IMR-90 (cell line): ENCODE measurements at regions not wholly inside any gene's neighbourhood (a gene's known extent, or its start where the extent isn't known, plus 50 kb on each side); places are given as distances from the start of the nearest gene placed in this dataset.

Experiments used
- ATAC-seq: fragments of 200-7000 bp; cut with Tn5 transposase; 2 replicates; pipeline ENCODE4 v1.9.1; 2020; ENCODE audit warnings: low read depth, mild to moderate bottlenecking, moderate library complexity
- BruUV-seq: library from RNA; stranded (reverse); fragments of 400-500 nt; replicated peaks from 2 replicates; lab custom pipeline; 2021; lab: Mats Ljungman, UMichigan
- CTCF ChIA-PET: fragments of 300-600 bp; formaldehyde crosslinking; extraction: SDS; loops from one replicate; lab custom pipeline; 2021; ENCODE audit warnings: antibody characterized with exemption; lab: Yijun Ruan, JAX
- POLR2A ChIA-PET: fragments of 300-600 bp; sonication (Branson Sonifier 250); formaldehyde crosslinking; loops from one replicate; lab custom pipeline; 2022; ENCODE audit warnings: antibody characterized with exemption; ENCODE audit not compliant: unreplicated experiment; lab: Charles Lee
- DNase-seq: peaks from one replicate; pipeline ENCODE4 v3.0.0; 2013
- H2AFZ ChIP-seq: replicated peaks from 2 replicates; pipeline ENCODE3; 2013; ENCODE audit warnings: low read length, mild to moderate bottlenecking; ENCODE audit not compliant: poor library complexity
- H2AK5ac ChIP-seq: 2 replicates; pipeline ENCODE4 v1.6.1; 2013; ENCODE audit warnings: low read depth, low read length, inconsistent platforms
- H2AK9ac ChIP-seq: replicated peaks from 2 replicates; pipeline ENCODE3; 2013; ENCODE audit warnings: mild to moderate bottlenecking, low read depth, low read length, moderate library complexity; ENCODE audit not compliant: poor library complexity
- H2BK120ac ChIP-seq: 2 replicates; pipeline ENCODE4 v1.6.1; 2013; ENCODE audit warnings: low read depth, low read length, inconsistent platforms
- H2BK15ac ChIP-seq: 3 replicates; pipeline ENCODE4 v1.6.1; 2013; ENCODE audit warnings: low read depth, low read length, inconsistent platforms
- H2BK20ac ChIP-seq: 2 replicates; pipeline ENCODE4 v1.6.1; 2013; ENCODE audit warnings: low read depth, mild to moderate bottlenecking, inconsistent platforms, low read length, moderate library complexity
- H2BK5ac ChIP-seq: 2 replicates; pipeline ENCODE4 v1.6.1; 2013; ENCODE audit warnings: mild to moderate bottlenecking, low read depth, low read length, inconsistent platforms; ENCODE audit not compliant: poor library complexity, severe bottlenecking
- H3K14ac ChIP-seq: replicated peaks from 2 replicates; pipeline ENCODE4 v1.6.1; 2013; ENCODE audit warnings: low read depth, low read length, inconsistent platforms
- H3K18ac ChIP-seq: 2 replicates; pipeline ENCODE4 v1.6.1; 2013; ENCODE audit warnings: low read depth, low read length, control low read depth
- H3K23ac ChIP-seq: 2 replicates; pipeline ENCODE4 v1.6.1; 2013; ENCODE audit warnings: low read depth, low read length, inconsistent platforms
- H3K27ac ChIP-seq: 2 replicates; pipeline ENCODE4 v1.5.1; 2013; ENCODE audit warnings: mild to moderate bottlenecking, control low read depth, low read length; ENCODE audit not compliant: insufficient read depth
- H3K27me3 ChIP-seq: 2 replicates; pipeline ENCODE4 v1.6.1; 2013; ENCODE audit warnings: low read length; ENCODE audit not compliant: control insufficient read depth, insufficient read depth
- H3K36me3 ChIP-seq: 2 replicates; pipeline ENCODE4 v1.6.1; 2013; ENCODE audit warnings: low read length, mixed read lengths; ENCODE audit not compliant: control insufficient read depth, insufficient read depth
- H3K4ac ChIP-seq: 2 replicates; pipeline ENCODE4 v1.6.1; 2013; ENCODE audit warnings: low read depth, low read length, inconsistent platforms
- H3K4me1 ChIP-seq: 2 replicates; pipeline ENCODE4 v1.6.1; 2013; ENCODE audit warnings: low read length, mixed read lengths; ENCODE audit not compliant: control insufficient read depth, insufficient read depth
- H3K4me2 ChIP-seq: 2 replicates; pipeline ENCODE4 v1.6.1; 2013; ENCODE audit warnings: low read depth, mild to moderate bottlenecking, control low read depth, low read length, moderate library complexity
- H3K4me3 ChIP-seq: 2 replicates; pipeline ENCODE4 v1.5.1; 2013; ENCODE audit warnings: low read depth, mild to moderate bottlenecking, control low read depth, low read length, moderate library complexity; ENCODE audit not compliant: insufficient read depth
- H3K56ac ChIP-seq: 2 replicates; pipeline ENCODE4 v1.6.1; 2013; ENCODE audit warnings: low read length, inconsistent platforms; ENCODE audit not compliant: insufficient read depth; ENCODE audit errors: extremely low read depth
- H3K79me1 ChIP-seq, 2 experiments: 2 replicates each; pipeline ENCODE4 v1.6.1; 2013; ENCODE audit warnings: low read length in 2 of 2, inconsistent platforms in 1 of 2, low read depth in 1 of 2
- H3K9ac ChIP-seq: 2 replicates; pipeline ENCODE4 v1.6.1; 2013; ENCODE audit warnings: low read depth, low read length, control low read depth
- H3K9me1 ChIP-seq: 2 replicates; pipeline ENCODE4 v1.6.1; 2013; ENCODE audit warnings: low read length, inconsistent platforms; ENCODE audit not compliant: insufficient read depth
- H3K9me3 ChIP-seq: 2 replicates; pipeline ENCODE4 v1.6.1; 2013; ENCODE audit warnings: low read length; ENCODE audit not compliant: control insufficient read depth, insufficient read depth
- H4K20me1 ChIP-seq: 2 replicates; pipeline ENCODE4 v1.6.1; 2013; ENCODE audit warnings: low read length, inconsistent platforms; ENCODE audit not compliant: insufficient read depth
- H4K5ac ChIP-seq: 2 replicates; pipeline ENCODE4 v1.6.1; 2013; ENCODE audit warnings: mild to moderate bottlenecking, low read depth, low read length, control low read depth
- H4K8ac ChIP-seq, 2 experiments: 2 replicates each; pipeline ENCODE4 v1.6.1; 2013; ENCODE audit warnings: low read depth in 2 of 2, low read length in 2 of 2, control low read depth in 1 of 2, inconsistent platforms in 1 of 2
- H4K91ac ChIP-seq: 2 replicates; pipeline ENCODE4 v1.6.1; 2013; ENCODE audit warnings: low read depth, low read length, inconsistent platforms; ENCODE audit not compliant: insufficient read depth
- CEBPB ChIP-seq: IDR thresholded peaks from 2 replicates; pipeline ENCODE4 v1.6.1; 2012; ENCODE audit warnings: low read depth, low read length, improper control_type of control experiment
- MAFK ChIP-seq: IDR thresholded peaks from 2 replicates; pipeline ENCODE4 v1.6.1; 2012; ENCODE audit warnings: low read depth, low read length, improper control_type of control experiment
- MXI1 ChIP-seq: IDR thresholded peaks from 2 replicates; pipeline ENCODE4 v1.6.1; 2012; ENCODE audit warnings: low read depth, mild to moderate bottlenecking, low read length, moderate library complexity, borderline replicate concordance
- RCOR1 ChIP-seq: IDR thresholded peaks from 2 replicates; pipeline ENCODE4 v1.6.1; 2012; ENCODE audit warnings: mild to moderate bottlenecking, low read length, improper control_type of control experiment; ENCODE audit not compliant: insufficient replicate concordance
- WGBS, 2 experiments: methylation state at CpG; one replicate each; pipeline versions ENCODE4 v1.1.5 to v1.1.7; 2013; ENCODE audit warnings: missing lambda C conversion rate in 2 of 2; ENCODE audit not compliant: insufficient read length in 1 of 2; ENCODE audit errors: extremely low coverage in 2 of 2; 5-methylcytosine and 5-hydroxymethylcytosine counted together
- dilution Hi-C: fragments of 300-500 bp; cut with HindIII; formaldehyde crosslinking; loops from one replicate; pipeline ENCODE4 v1.14.3; 2018; ENCODE audit warnings: low sequenced_read_pairs; ENCODE audit not compliant: unreplicated experiment
- in situ Hi-C: fragments of 300-500 bp; cut with MboI; formaldehyde crosslinking; loops from 3 replicates; pipeline ENCODE4 v1.14.3; 2019; ENCODE audit warnings: low sequenced_read_pairs, inconsistent platforms, mixed read lengths
- intact Hi-C: fragments of 100-400 bp; cut with micrococcal nuclease; formaldehyde crosslinking; loops from 2 replicates; pipeline ENCODE4 v1.10.0; 2022

- H3K79me1 ChIP-seq: no peaks in the 10 kb centered on the region
- no peaks in the 10 kb centered on the region for H3K36me3 ChIP-seq
- no peak overlapping the region for H3K27ac ChIP-seq
- in situ Hi-C loops: no loop called here
- no peak overlapping the region for H3K4me3 ChIP-seq
- no peak overlapping the region for H4K8ac ChIP-seq
- H3K4me1 ChIP-seq: no peaks in the 10 kb centered on the region
- TF ChIP-seq MAFK: no peak
- TF ChIP-seq RCOR1: no peak
- TF ChIP-seq MXI1: no peak
- no peak for TF ChIP-seq CEBPB
- no TSS peak for BruUV-seq
- H3K27me3 ChIP-seq: no peaks in the 10 kb centered on the region
- DNase-seq: no peak
- no peak overlapping the region for H2AK9ac ChIP-seq
- H3K4ac ChIP-seq: no peak overlapping the region
- H3K9me3 ChIP-seq: peaks cover 10% of the 10 kb centered on the region
- no peak overlapping the region for H2BK15ac ChIP-seq
- H3K56ac ChIP-seq: no peak overlapping the region
- ChIA-PET CTCF (interaction anchor here (1.0 kb wide), 1 partner anchor 12 kb away, joined by 3 read pairs; no protein-coding TSS in a partner anchor), POLR2A (no interaction called here)
- no peaks in the 10 kb centered on the region for H4K20me1 ChIP-seq
- H3K9ac ChIP-seq: no peak overlapping the region
- no peak overlapping the region for H4K5ac ChIP-seq
- 50% methylated on average over 1 of the region's 5 CpGs; no CpG with 5 or more reads in 1 of the 2 experiments for WGBS, 2 experiments
- no peak overlapping the region for H4K91ac ChIP-seq
- intact Hi-C loops: no loop called here
- H2BK5ac ChIP-seq: no peak overlapping the region
- no peak overlapping the region for H2AFZ ChIP-seq
- no peaks in the 10 kb centered on the region for H3K9me1 ChIP-seq
- no peak overlapping the region for H3K23ac ChIP-seq
- dilution Hi-C loops: no loop called here
- H3K4me2 ChIP-seq: no peak overlapping the region
- no peak overlapping the region for H2BK120ac ChIP-seq
- H2BK20ac ChIP-seq: no peak overlapping the region
- H2AK5ac ChIP-seq: no peak overlapping the region
- no peak for ATAC-seq
- no peak overlapping the region for H3K18ac ChIP-seq
- H3K14ac ChIP-seq: no peak overlapping the region
Measured at GRCh38 chr12:125269276-125269675, 204.0 kb downstream of the AACS start.
